ENCODE measurements at regions not wholly inside any gene's neighbourhood (a gene's known extent, or its start where the extent isn't known, plus 50 kb on each side); places are given as distances from the start of the nearest gene placed in this dataset.

GRCh38 chr18:43668866-43669265 is 391.6 kb upstream of the SYT4 start:
- no peaks in the 10 kb centered on the region for H3K36me3 ChIP-seq (ENCODE audit: control insufficient read depth in 2 of 2, insufficient read depth in 2 of 2, low read length in 1 of 2)
- H3K27me3 ChIP-seq (ENCODE audit: control insufficient read depth in 1 of 2, insufficient read depth in 2 of 2, low read length in 2 of 2), result no peaks in the 10 kb centered on the region
- H3K4me3 ChIP-seq (ENCODE audit: low read depth in 1 of 2, low read length in 2 of 2), result no peak overlapping the region
- 91 to 93% methylated on average over 4 of the region's 4 CpGs for WGBS, 2 donors
- H3K27ac ChIP-seq (ENCODE audit: low read depth in 2 of 2, low read length in 1 of 2), result no peak overlapping the region
- H3K9me3 ChIP-seq (ENCODE audit: control insufficient read depth in 2 of 2, insufficient read depth in 1 of 2, low read depth in 1 of 2, low read length in 1 of 2), result no peaks in the 10 kb centered on the region
- H3K4me1 ChIP-seq (ENCODE audit: control insufficient read depth in 2 of 2, insufficient read depth in 2 of 2, low read length in 1 of 2), result no peaks in the 10 kb centered on the region

- Histone ChIP-seq H3K4me1 (ENCODE audit: control insufficient read depth in 2 of 2, insufficient read depth in 2 of 2, low read length in 1 of 2) (no peaks in the 10 kb centered on the region), H3K27ac (ENCODE audit: low read depth in 2 of 2, low read length in 1 of 2) (no peak overlapping the region), H3K36me3 (ENCODE audit: control insufficient read depth in 2 of 2, insufficient read depth in 2 of 2, low read length in 1 of 2) (no peaks in the 10 kb centered on the region), H3K27me3 (ENCODE audit: control insufficient read depth in 1 of 2, insufficient read depth in 2 of 2, low read length in 2 of 2) (no peaks in the 10 kb centered on the region), H3K4me3 (ENCODE audit: low read depth in 1 of 2, low read length in 2 of 2) (no peak overlapping the region), H3K9me3 (ENCODE audit: control insufficient read depth in 2 of 2, insufficient read depth in 1 of 2, low read depth in 1 of 2, low read length in 1 of 2) (no peaks in the 10 kb centered on the region)
- WGBS, 2 donors, result 24 to 48% methylated on average over 1 of the region's 1 CpG
These were observed 394.1 kb upstream of the SYT4 start for GRCh38 chr18:43671431-43671830.

GRCh38 chr18:43680096-43680495 is 402.8 kb upstream of the SYT4 start:
- WGBS, 2 donors, result 42 to 62% methylated on average over 2 of the region's 2 CpGs
- H3K27ac ChIP-seq (ENCODE audit: low read depth in 2 of 2, low read length in 1 of 2), result no peak overlapping the region
- no peaks in the 10 kb centered on the region for H3K27me3 ChIP-seq (ENCODE audit: control insufficient read depth in 1 of 2, insufficient read depth in 2 of 2, low read length in 2 of 2)
- H3K4me1 ChIP-seq (ENCODE audit: control insufficient read depth in 2 of 2, insufficient read depth in 2 of 2, low read length in 1 of 2), result no peaks in the 10 kb centered on the region
- no peaks in the 10 kb centered on the region for H3K36me3 ChIP-seq (ENCODE audit: control insufficient read depth in 2 of 2, insufficient read depth in 2 of 2, low read length in 1 of 2)
- H3K9me3 ChIP-seq (ENCODE audit: control insufficient read depth in 2 of 2, insufficient read depth in 1 of 2, low read depth in 1 of 2, low read length in 1 of 2), result no peaks in the 10 kb centered on the region
- no peak overlapping the region for H3K4me3 ChIP-seq (ENCODE audit: low read depth in 1 of 2, low read length in 2 of 2)

- Histone ChIP-seq H3K4me3 (ENCODE audit: low read depth in 1 of 2, low read length in 2 of 2) (no peak overlapping the region), H3K4me1 (ENCODE audit: control insufficient read depth in 2 of 2, insufficient read depth in 2 of 2, low read length in 1 of 2) (no peaks in the 10 kb centered on the region), H3K9me3 (ENCODE audit: control insufficient read depth in 2 of 2, insufficient read depth in 1 of 2, low read depth in 1 of 2, low read length in 1 of 2) (no peaks in the 10 kb centered on the region), H3K27me3 (ENCODE audit: control insufficient read depth in 1 of 2, insufficient read depth in 2 of 2, low read length in 2 of 2) (no peaks in the 10 kb centered on the region), H3K36me3 (ENCODE audit: control insufficient read depth in 2 of 2, insufficient read depth in 2 of 2, low read length in 1 of 2) (no peaks in the 10 kb centered on the region), H3K27ac (ENCODE audit: low read depth in 2 of 2, low read length in 1 of 2) (no peak overlapping the region)
- 91 to 92% methylated on average over 5 of the region's 5 CpGs for WGBS, 2 donors
These were observed 404.4 kb upstream of the SYT4 start for GRCh38 chr18:43681661-43682060.

GRCh38 chr18:43682196-43682595 is 404.9 kb upstream of the SYT4 start:
- Histone ChIP-seq H3K4me3 (ENCODE audit: low read depth in 1 of 2, low read length in 2 of 2) (no peak overlapping the region), H3K9me3 (ENCODE audit: control insufficient read depth in 2 of 2, insufficient read depth in 1 of 2, low read depth in 1 of 2, low read length in 1 of 2) (no peaks in the 10 kb centered on the region), H3K27ac (ENCODE audit: low read depth in 2 of 2, low read length in 1 of 2) (no peak overlapping the region), H3K4me1 (ENCODE audit: control insufficient read depth in 2 of 2, insufficient read depth in 2 of 2, low read length in 1 of 2) (no peaks in the 10 kb centered on the region), H3K36me3 (ENCODE audit: control insufficient read depth in 2 of 2, insufficient read depth in 2 of 2, low read length in 1 of 2) (no peaks in the 10 kb centered on the region), H3K27me3 (ENCODE audit: control insufficient read depth in 1 of 2, insufficient read depth in 2 of 2, low read length in 2 of 2) (no peaks in the 10 kb centered on the region)
- WGBS, 2 donors, result 87 to 88% methylated on average over 7 of the region's 7 CpGs

GRCh38 chr18:43686709-43687108 is 409.4 kb upstream of the SYT4 start:
- WGBS, 2 donors, result 92 to 97% methylated on average over 1 of the region's 1 CpG
- Histone ChIP-seq H3K9me3 (ENCODE audit: control insufficient read depth in 2 of 2, insufficient read depth in 1 of 2, low read depth in 1 of 2, low read length in 1 of 2) (no peaks in the 10 kb centered on the region), H3K4me3 (ENCODE audit: low read depth in 1 of 2, low read length in 2 of 2) (no peak overlapping the region)

GRCh38 chr18:43692099-43692690 is 414.9 kb upstream of the SYT4 start:
- H3K27me3 ChIP-seq (ENCODE audit: control insufficient read depth in 1 of 2, insufficient read depth in 2 of 2, low read length in 2 of 2), result no peaks in the 10 kb centered on the region
- H3K9me3 ChIP-seq (ENCODE audit: control insufficient read depth in 2 of 2, insufficient read depth in 1 of 2, low read depth in 1 of 2, low read length in 1 of 2), result no peaks in the 10 kb centered on the region
- H3K4me1 ChIP-seq (ENCODE audit: control insufficient read depth in 2 of 2, insufficient read depth in 2 of 2, low read length in 1 of 2), result no peaks in the 10 kb centered on the region
- 87 to 93% methylated on average over 4 of the region's 4 CpGs for WGBS, 2 donors
- no peak overlapping the region for H3K4me3 ChIP-seq (ENCODE audit: low read depth in 1 of 2, low read length in 2 of 2)
- H3K36me3 ChIP-seq (ENCODE audit: control insufficient read depth in 2 of 2, insufficient read depth in 2 of 2, low read length in 1 of 2), result no peaks in the 10 kb centered on the region
- no peak overlapping the region for H3K27ac ChIP-seq (ENCODE audit: low read depth in 2 of 2, low read length in 1 of 2)

More at GRCh38 chr18:43686709-43687108, 409.4 kb upstream of the SYT4 start:
- Histone ChIP-seq H3K27ac (ENCODE audit: low read depth in 2 of 2, low read length in 1 of 2) (no peak overlapping the region), H3K36me3 (ENCODE audit: control insufficient read depth in 2 of 2, insufficient read depth in 2 of 2, low read length in 1 of 2) (no peaks in the 10 kb centered on the region), H3K4me1 (ENCODE audit: control insufficient read depth in 2 of 2, insufficient read depth in 2 of 2, low read length in 1 of 2) (no peaks in the 10 kb centered on the region), H3K27me3 (ENCODE audit: control insufficient read depth in 1 of 2, insufficient read depth in 2 of 2, low read length in 2 of 2) (no peaks in the 10 kb centered on the region)

- Histone ChIP-seq H3K27ac (ENCODE audit: low read depth in 2 of 2, low read length in 1 of 2) (no peak overlapping the region), H3K4me3 (ENCODE audit: low read depth in 1 of 2, low read length in 2 of 2) (no peak overlapping the region), H3K36me3 (ENCODE audit: control insufficient read depth in 2 of 2, insufficient read depth in 2 of 2, low read length in 1 of 2) (no peaks in the 10 kb centered on the region), H3K9me3 (ENCODE audit: control insufficient read depth in 2 of 2, insufficient read depth in 1 of 2, low read depth in 1 of 2, low read length in 1 of 2) (no peaks in the 10 kb centered on the region), H3K4me1 (ENCODE audit: control insufficient read depth in 2 of 2, insufficient read depth in 2 of 2, low read length in 1 of 2) (no peaks in the 10 kb centered on the region), H3K27me3 (ENCODE audit: control insufficient read depth in 1 of 2, insufficient read depth in 2 of 2, low read length in 2 of 2) (no peaks in the 10 kb centered on the region)
- 80 to 86% methylated on average over 2 of the region's 2 CpGs for WGBS, 2 donors
These were observed 425.1 kb upstream of the SYT4 start for GRCh38 chr18:43702399-43702798.

GRCh38 chr18:43703050-43703449 is 425.8 kb upstream of the SYT4 start:
- Histone ChIP-seq H3K4me3 (ENCODE audit: low read depth in 1 of 2, low read length in 2 of 2) (no peak overlapping the region), H3K36me3 (ENCODE audit: control insufficient read depth in 2 of 2, insufficient read depth in 2 of 2, low read length in 1 of 2) (no peaks in the 10 kb centered on the region), H3K27ac (ENCODE audit: low read depth in 2 of 2, low read length in 1 of 2) (no peak overlapping the region), H3K9me3 (ENCODE audit: control insufficient read depth in 2 of 2, insufficient read depth in 1 of 2, low read depth in 1 of 2, low read length in 1 of 2) (no peaks in the 10 kb centered on the region), H3K27me3 (ENCODE audit: control insufficient read depth in 1 of 2, insufficient read depth in 2 of 2, low read length in 2 of 2) (no peaks in the 10 kb centered on the region), H3K4me1 (ENCODE audit: control insufficient read depth in 2 of 2, insufficient read depth in 2 of 2, low read length in 1 of 2) (no peaks in the 10 kb centered on the region)
- WGBS, 2 donors, result 69 to 75% methylated on average over 2 of the region's 2 CpGs

- no peaks in the 10 kb centered on the region for H3K27me3 ChIP-seq (ENCODE audit: control insufficient read depth in 1 of 2, insufficient read depth in 2 of 2, low read length in 2 of 2)
These were observed 428.6 kb upstream of the SYT4 start for GRCh38 chr18:43705850-43706249.

More at GRCh38 chr18:43705850-43706249, 428.6 kb upstream of the SYT4 start:
- Histone ChIP-seq H3K9me3 (ENCODE audit: control insufficient read depth in 2 of 2, insufficient read depth in 1 of 2, low read depth in 1 of 2, low read length in 1 of 2) (no peaks in the 10 kb centered on the region), H3K36me3 (ENCODE audit: control insufficient read depth in 2 of 2, insufficient read depth in 2 of 2, low read length in 1 of 2) (no peaks in the 10 kb centered on the region), H3K4me3 (ENCODE audit: low read depth in 1 of 2, low read length in 2 of 2) (no peak overlapping the region), H3K27ac (ENCODE audit: low read depth in 2 of 2, low read length in 1 of 2) (no peak overlapping the region), H3K4me1 (ENCODE audit: control insufficient read depth in 2 of 2, insufficient read depth in 2 of 2, low read length in 1 of 2) (no peaks in the 10 kb centered on the region)
- WGBS, 2 donors, result 67 to 71% methylated on average over 4 of the region's 4 CpGs
